AG09309 (cell line): ENCODE measurements at regions not wholly inside any gene's neighbourhood (a gene's known extent, or its start where the extent isn't known, plus 50 kb on each side); places are given as distances from the start of the nearest gene placed in this dataset.

Source experiments
- DNase-seq: peaks from one replicate; pipeline ENCODE4 v3.0.0-alpha.2; 2010; ENCODE audit warnings: low read depth
- H3K4me3 ChIP-seq: 2 replicates; pipeline ENCODE4 v1.5.1; 2011; ENCODE audit warnings: mild to moderate bottlenecking, low read depth, low read length, moderate library complexity; ENCODE audit not compliant: control insufficient read depth
- TF ChIP-seq, protein P1 (sequence below): IDR thresholded peaks from 2 replicates; pipeline ENCODE4 v1.5.1; 2011; ENCODE audit warnings: mild to moderate bottlenecking, low read depth, low read length, inconsistent platforms; ENCODE audit not compliant: insufficient read depth, control insufficient read depth; ENCODE audit errors: missing control alignments

- no peak overlapping the region for H3K4me3 ChIP-seq
- TF ChIP-seq, protein P1, sequence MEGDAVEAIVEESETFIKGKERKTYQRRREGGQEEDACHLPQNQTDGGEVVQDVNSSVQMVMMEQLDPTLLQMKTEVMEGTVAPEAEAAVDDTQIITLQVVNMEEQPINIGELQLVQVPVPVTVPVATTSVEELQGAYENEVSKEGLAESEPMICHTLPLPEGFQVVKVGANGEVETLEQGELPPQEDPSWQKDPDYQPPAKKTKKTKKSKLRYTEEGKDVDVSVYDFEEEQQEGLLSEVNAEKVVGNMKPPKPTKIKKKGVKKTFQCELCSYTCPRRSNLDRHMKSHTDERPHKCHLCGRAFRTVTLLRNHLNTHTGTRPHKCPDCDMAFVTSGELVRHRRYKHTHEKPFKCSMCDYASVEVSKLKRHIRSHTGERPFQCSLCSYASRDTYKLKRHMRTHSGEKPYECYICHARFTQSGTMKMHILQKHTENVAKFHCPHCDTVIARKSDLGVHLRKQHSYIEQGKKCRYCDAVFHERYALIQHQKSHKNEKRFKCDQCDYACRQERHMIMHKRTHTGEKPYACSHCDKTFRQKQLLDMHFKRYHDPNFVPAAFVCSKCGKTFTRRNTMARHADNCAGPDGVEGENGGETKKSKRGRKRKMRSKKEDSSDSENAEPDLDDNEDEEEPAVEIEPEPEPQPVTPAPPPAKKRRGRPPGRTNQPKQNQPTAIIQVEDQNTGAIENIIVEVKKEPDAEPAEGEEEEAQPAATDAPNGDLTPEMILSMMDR: no peak
- DNase-seq: no peak
These were observed 131.9 kb downstream of the PRDM9 start for GRCh38 chr5:23639326-23639725.

DNA sequence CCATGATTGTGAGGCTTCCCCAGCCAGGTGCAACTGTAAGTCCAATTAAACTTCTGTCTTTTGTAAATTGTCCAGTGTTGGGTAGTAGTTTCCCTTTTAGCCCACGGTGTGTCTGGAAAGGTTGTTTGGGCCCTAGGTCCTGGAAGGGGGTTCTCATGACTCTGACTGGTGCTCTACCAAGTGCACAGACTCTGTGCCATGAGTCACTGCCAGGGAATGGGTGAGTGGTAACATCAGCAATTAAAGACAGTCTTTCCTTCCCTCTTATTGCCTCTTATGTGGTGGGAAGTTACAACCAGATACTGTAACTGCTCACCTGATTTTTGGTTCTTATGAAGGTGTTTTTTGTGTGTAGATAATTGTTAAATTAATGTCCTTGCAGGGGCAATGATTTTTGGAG, 141.2 kb downstream of the PRDM9 start:
- TF ChIP-seq, protein P1: no peak
- no peak overlapping the region for H3K4me3 ChIP-seq
- no peak for DNase-seq

DNA sequence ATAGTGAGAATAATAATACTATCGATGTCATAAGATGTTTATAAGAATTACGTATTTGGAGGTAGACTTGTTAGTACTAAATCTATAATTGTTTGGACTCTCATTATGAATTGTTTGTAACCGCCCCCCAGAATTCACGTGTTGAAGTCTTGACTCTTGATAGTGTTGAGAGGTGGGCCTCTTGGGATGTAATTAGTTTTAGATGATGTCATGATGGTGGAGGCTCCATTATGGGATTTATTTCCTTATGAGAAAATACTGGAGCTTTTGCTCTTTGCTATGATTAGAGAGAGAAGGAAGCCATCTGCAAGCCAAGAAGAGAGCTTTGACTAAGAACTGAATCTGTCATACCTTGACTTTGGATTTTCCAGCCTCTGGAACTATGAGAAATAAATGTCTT, 142.2 kb downstream of the PRDM9 start:
- H3K4me3 ChIP-seq: no peak overlapping the region
- DNase-seq: no peak
- TF ChIP-seq, protein P1: no peak

DNA sequence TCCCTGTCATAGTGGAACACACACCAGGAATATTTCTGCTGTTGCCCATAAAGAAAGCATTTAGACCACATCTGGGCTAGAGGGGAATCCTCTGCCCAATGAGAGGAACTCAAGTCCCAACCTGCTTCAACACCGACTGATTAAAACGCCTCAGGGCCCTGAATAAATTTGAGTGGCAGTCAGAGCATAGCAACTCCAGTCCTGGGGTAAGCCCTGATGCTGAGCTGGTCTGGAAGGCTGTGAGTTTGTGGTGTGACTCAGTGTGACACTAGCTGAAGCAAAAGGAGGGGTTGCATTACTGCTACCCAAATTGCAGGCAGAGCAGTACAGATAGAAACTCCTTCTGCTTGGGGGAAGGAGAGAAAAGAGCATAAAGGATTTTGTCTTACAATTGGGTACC, 148.3 kb downstream of the PRDM9 start:
- TF ChIP-seq, protein P1: no peak
- no peak for DNase-seq
- H3K4me3 ChIP-seq: no peak overlapping the region

- H3K4me3 ChIP-seq: no peak overlapping the region
- no peak for DNase-seq
- TF ChIP-seq, protein P1: no peak
These were observed 168.0 kb downstream of the PRDM9 start for GRCh38 chr5:23675456-23675855.

DNA sequence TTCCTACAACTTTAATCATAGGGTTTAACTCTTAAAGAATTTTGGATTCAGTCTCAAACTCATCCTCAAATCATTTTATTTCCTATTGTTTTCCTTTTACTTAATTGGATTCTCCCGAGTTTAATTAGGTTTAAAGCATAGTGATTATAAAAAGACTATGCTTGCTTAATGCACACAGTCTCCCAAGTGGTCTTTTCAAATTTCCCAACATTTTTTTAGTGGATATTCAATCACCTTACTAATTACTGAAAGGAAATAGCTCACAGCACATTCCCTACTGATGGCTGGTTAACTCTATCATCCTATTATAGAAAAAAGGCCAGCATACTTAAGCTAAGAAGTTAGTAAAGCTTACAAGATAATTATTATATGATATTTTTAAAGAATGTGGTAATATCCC, 170.6 kb downstream of the PRDM9 start:
- no peak overlapping the region for H3K4me3 ChIP-seq
- TF ChIP-seq, protein P1: no peak
- DNase-seq: no peak

GRCh38 chr5:23684103-23684502, 176.7 kb downstream of the PRDM9 start:
- DNase-seq: no peak
- H3K4me3 ChIP-seq: no peak overlapping the region
- TF ChIP-seq, protein P1: no peak
